ENCODE measurements at regions not wholly inside any gene's neighbourhood (a gene's known extent, or its start where the extent isn't known, plus 50 kb on each side); places are given as distances from the start of the nearest gene placed in this dataset.
"Not testable (repeated sequence)": the region's sequence is repeated elsewhere in the genome, so short reads cannot be mapped to it uniquely, and the experiment has no call there.

DNA sequence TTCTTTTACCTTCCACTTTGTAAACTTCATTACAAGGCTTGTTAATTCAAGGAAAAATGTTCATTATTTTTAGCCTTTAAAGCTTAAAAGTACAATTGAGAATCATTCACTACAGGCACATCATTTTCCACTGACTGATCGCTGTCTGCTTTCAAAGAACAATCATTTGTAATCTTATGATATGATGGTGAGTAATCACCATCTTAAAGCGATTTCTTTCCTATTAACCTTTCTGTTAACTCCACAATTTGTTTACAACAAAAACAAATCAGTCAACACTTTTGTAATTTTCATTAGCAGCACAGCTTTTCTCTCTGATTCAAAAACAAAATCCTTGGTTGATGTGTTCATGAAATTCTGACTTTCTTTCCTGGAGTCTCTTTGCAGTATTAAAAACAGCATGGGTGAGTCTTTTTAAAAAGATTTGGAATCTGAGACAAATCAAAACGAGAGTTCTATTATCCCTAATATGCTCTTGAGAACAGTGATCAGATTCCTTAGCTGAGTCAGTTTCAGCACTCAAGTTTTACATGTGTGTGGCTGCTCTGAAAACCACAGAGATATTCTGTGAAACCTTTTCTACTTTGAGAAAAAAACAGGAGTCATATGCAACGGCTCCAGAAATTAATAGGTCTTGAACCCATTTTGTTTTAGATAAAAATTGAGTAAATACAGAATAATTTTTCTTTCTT is 145.8 kb upstream of the TMPRSS15 start:
- ChIA-PET CTCF (no interaction called here), POLR2A (no interaction called here)
- Mint-ChIP-seq H3K9me3 (peaks cover 0 to 9% (median 2%) of the 10 kb centered on the region in 11 donors), H3K4me1 (no peaks in the 10 kb centered on the region), H3K27me3 (no peaks in the 10 kb centered on the region), H3K27ac (no peak overlapping the region), H3K4me3 (no peak overlapping the region), H3K36me3 (no peaks in the 10 kb centered on the region)
- ATAC-seq = no peak
- Histone ChIP-seq H3K9me3 (ENCODE audit: control insufficient read depth in 2 of 3, low read length in 3 of 3) (no peaks in the 10 kb centered on the region), H3K4me1 (ENCODE audit: control insufficient read depth in 2 of 2, insufficient read depth in 2 of 2, low read length in 2 of 2) (no peaks in the 10 kb centered on the region), H3K36me3 (ENCODE audit: control insufficient read depth in 2 of 3, insufficient read depth in 3 of 3, low read length in 3 of 3) (no peaks in the 10 kb centered on the region), H3K27me3 (ENCODE audit: control insufficient read depth in 2 of 2, insufficient read depth in 2 of 2, low read length in 2 of 2) (no peaks in the 10 kb centered on the region), H3K4me3 (ENCODE audit: low read length) (no peak overlapping the region), H3K27ac (ENCODE audit: low read depth, low read length) (no peak overlapping the region)
- no peak for DNase-seq
- intact Hi-C loops (cut with micrococcal nuclease) = no loop called here

DNA sequence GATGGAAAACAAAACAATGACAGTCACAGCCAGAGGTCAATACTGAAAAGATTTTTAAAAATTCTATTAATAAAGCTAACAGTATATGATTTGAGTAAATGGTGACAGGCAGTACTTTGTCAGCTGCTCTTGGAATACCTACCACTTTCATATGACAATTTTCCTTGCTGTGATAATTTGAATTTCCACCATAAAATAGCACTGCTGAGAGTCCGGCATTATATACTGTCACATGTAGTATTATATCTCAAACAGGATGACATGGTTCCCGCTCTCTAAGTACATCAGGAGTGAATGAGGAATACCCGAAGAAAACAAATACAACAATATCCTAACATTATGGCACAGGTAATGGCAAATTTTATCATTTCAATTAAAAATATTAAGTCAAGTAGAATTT is 146.8 kb upstream of the TMPRSS15 start:
- DNase-seq = no peak
- intact Hi-C loops (cut with micrococcal nuclease) = no loop called here
- Histone ChIP-seq H3K9me3 (ENCODE audit: control insufficient read depth in 2 of 3, low read length in 3 of 3) (no peaks in the 10 kb centered on the region), H3K36me3 (ENCODE audit: control insufficient read depth in 2 of 3, insufficient read depth in 3 of 3, low read length in 3 of 3) (no peaks in the 10 kb centered on the region), H3K27me3 (ENCODE audit: control insufficient read depth in 2 of 2, insufficient read depth in 2 of 2, low read length in 2 of 2) (no peaks in the 10 kb centered on the region), H3K27ac (ENCODE audit: low read depth, low read length) (no peak overlapping the region), H3K4me1 (ENCODE audit: control insufficient read depth in 2 of 2, insufficient read depth in 2 of 2, low read length in 2 of 2) (no peaks in the 10 kb centered on the region), H3K4me3 (ENCODE audit: low read length) (no peak overlapping the region)
- no peak overlapping the region for H3K4me3 Mint-ChIP-seq
- POLR2A ChIA-PET = no interaction called here
- no peak for ATAC-seq
- no peaks in the 10 kb centered on the region for H3K27me3 Mint-ChIP-seq
- CTCF ChIA-PET = no interaction called here
- no peaks in the 10 kb centered on the region for H3K4me1 Mint-ChIP-seq
- H3K9me3 Mint-ChIP-seq = peaks cover 0 to 10% (median 0%) of the 10 kb centered on the region in 11 donors
- no peak overlapping the region for H3K27ac Mint-ChIP-seq
- H3K36me3 Mint-ChIP-seq = no peaks in the 10 kb centered on the region

DNA sequence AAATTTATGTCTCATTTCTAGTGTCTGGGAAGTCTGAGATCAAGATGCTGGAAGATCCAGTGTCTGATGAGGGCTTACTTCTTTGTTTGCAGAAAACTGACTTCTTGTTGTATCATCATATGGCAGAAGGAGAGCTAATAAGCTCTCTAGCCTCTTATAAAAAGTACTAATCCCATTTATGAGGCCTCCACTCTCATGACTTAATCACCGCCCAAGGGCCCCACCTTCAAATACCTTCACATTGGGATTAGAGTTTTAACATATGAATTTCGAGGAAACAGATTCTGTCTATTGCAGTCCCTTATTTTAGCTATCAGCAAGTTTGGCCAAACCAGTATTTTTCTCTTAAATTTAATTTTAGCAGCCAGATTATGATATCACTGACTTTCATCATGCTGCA is 150.2 kb upstream of the TMPRSS15 start:
- no peaks in the 10 kb centered on the region for H3K4me1 ChIP-seq (ENCODE audit: control insufficient read depth in 2 of 2, insufficient read depth in 2 of 2, low read length in 2 of 2)
- H3K36me3 ChIP-seq (ENCODE audit: control insufficient read depth in 2 of 3, insufficient read depth in 3 of 3, low read length in 3 of 3) = no peaks in the 10 kb centered on the region
- CTCF ChIA-PET = no interaction called here
- POLR2A ChIA-PET = no interaction called here
- Mint-ChIP-seq H3K9me3 (peaks cover 0 to 9% (median 3%) of the 10 kb centered on the region in 11 donors), H3K4me1 (peaks cover 0 to 1% (median 0%) of the 10 kb centered on the region in 7 donors), H3K27ac (no peak overlapping the region), H3K27me3 (no peaks in the 10 kb centered on the region), H3K4me3 (no peak overlapping the region), H3K36me3 (no peaks in the 10 kb centered on the region)
- H3K27ac ChIP-seq (ENCODE audit: low read depth, low read length) = no peak overlapping the region
- no peak overlapping the region for H3K4me3 ChIP-seq (ENCODE audit: low read length)
- H3K27me3 ChIP-seq (ENCODE audit: control insufficient read depth in 2 of 2, insufficient read depth in 2 of 2, low read length in 2 of 2) = no peaks in the 10 kb centered on the region
- no peaks in the 10 kb centered on the region for H3K9me3 ChIP-seq (ENCODE audit: control insufficient read depth in 2 of 3, low read length in 3 of 3)
- no peak for DNase-seq
- intact Hi-C loops (cut with micrococcal nuclease) = no loop called here
- no peak for ATAC-seq

DNA sequence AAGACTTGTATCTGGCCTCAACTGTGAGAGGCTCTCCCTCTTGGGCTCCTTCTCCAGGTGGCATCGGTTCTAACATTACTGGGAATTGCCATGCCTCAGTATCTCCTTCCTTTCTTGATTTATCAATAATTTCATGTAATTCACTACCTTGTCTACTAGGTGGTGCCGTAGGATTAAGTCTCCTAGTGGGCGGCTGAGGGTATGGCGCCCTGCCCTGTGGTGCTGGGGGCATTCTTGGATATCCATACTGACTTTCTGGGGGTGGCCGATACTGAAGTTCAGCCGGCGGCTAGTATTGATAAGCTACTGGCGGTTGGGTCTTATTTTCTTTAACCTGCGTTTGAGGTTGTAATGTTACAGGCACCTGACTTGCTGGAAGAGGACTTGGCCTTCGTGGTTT is 164.2 kb upstream of the TMPRSS15 start:
- H3K9me3 Mint-ChIP-seq; H3K4me1 Mint-ChIP-seq; intact Hi-C loops (cut with micrococcal nuclease): not testable (repeated sequence)

DNA sequence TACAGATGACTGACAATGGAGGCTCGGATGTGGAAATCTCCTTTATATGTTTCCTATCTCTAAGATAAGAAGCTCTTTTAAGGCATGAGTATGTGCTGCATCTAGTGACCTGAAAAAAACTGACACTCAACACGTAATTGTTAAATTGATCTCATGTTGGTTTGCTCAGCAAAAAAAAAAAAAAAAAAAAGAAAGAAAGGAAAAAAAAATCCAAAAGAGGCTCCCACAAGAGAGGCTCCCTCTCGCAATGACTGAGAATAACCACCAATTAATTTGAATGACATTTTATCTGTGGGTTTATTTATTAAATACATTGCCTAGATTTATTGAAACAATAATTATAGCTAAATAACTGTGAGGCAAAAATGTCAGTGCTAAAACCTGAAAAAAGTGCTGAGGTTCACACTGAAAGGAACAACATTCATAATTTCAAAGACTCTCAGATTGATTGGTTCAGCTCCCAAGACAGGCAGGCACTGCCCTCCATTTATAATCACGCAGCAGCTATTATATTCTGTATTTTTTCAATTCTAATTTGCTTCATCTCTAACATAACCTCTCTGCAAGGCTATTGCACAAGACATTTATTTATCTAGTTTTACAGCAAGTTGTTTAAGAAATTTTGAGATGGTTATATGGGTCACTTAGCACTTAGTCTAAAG is 184.5 kb upstream of the TMPRSS15 start:
- Histone ChIP-seq H3K4me1 (ENCODE audit: control insufficient read depth in 2 of 2, insufficient read depth in 2 of 2, low read length in 2 of 2) (no peaks in the 10 kb centered on the region), H3K27ac (ENCODE audit: low read depth, low read length) (no peak overlapping the region), H3K27me3 (ENCODE audit: control insufficient read depth in 2 of 2, insufficient read depth in 2 of 2, low read length in 2 of 2) (no peaks in the 10 kb centered on the region), H3K36me3 (ENCODE audit: control insufficient read depth in 2 of 3, insufficient read depth in 3 of 3, low read length in 3 of 3) (no peaks in the 10 kb centered on the region), H3K9me3 (ENCODE audit: control insufficient read depth in 2 of 3, low read length in 3 of 3) (no peaks in the 10 kb centered on the region), H3K4me3 (ENCODE audit: low read length) (no peak overlapping the region)
- no peaks in the 10 kb centered on the region for H3K27me3 Mint-ChIP-seq
- DNase-seq (no peak), ATAC-seq (no peak)
- H3K4me3 Mint-ChIP-seq = no peak overlapping the region
- intact Hi-C loops (cut with micrococcal nuclease) = loop anchor here in 1 of 2 donors (10.0 kb wide), 1 partner anchor 57 kb away; no protein-coding TSS in a partner anchor
- H3K36me3 Mint-ChIP-seq = no peaks in the 10 kb centered on the region
- H3K27ac Mint-ChIP-seq = no peak overlapping the region
- no peaks in the 10 kb centered on the region for H3K4me1 Mint-ChIP-seq
- H3K9me3 Mint-ChIP-seq = peaks cover 0 to 25% (median 4%) of the 10 kb centered on the region in 11 donors
- ChIA-PET CTCF (no interaction called here), POLR2A (no interaction called here)

More for the DNA sequence above, 164.2 kb upstream of the TMPRSS15 start:
- H3K4me3 Mint-ChIP-seq; H3K4me1 ChIP-seq (ENCODE audit: control insufficient read depth in 2 of 2, insufficient read depth in 2 of 2, low read length in 2 of 2); CTCF ChIA-PET; H3K4me3 ChIP-seq (ENCODE audit: low read length); H3K9me3 ChIP-seq (ENCODE audit: control insufficient read depth in 2 of 3, low read length in 3 of 3); DNase-seq; ATAC-seq; H3K27ac Mint-ChIP-seq; H3K27ac ChIP-seq (ENCODE audit: low read depth, low read length); H3K27me3 ChIP-seq (ENCODE audit: control insufficient read depth in 2 of 2, insufficient read depth in 2 of 2, low read length in 2 of 2); H3K36me3 ChIP-seq (ENCODE audit: control insufficient read depth in 2 of 3, insufficient read depth in 3 of 3, low read length in 3 of 3); POLR2A ChIA-PET; H3K36me3 Mint-ChIP-seq; H3K27me3 Mint-ChIP-seq: not testable (repeated sequence)

DNA sequence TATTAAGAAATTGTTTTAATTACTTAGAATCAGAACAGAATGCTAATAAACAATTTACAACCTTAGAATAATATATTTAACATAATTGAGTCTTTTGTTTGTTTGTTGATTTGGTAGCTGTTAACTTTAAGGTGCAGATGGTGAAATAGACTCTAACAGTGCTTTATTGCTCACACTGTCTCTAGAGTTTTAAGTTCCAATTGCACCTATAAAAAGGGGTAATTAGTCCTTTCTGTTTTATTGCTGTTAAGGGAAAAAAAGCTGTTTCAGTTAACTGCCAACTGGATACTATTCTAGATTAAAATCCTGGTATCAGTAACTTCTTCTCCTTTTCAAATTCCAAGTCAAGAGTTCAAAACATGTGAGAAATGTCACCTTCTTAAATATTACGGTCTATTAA is 197.6 kb upstream of the TMPRSS15 start:
- Histone ChIP-seq H3K4me1 (ENCODE audit: control insufficient read depth in 2 of 2, insufficient read depth in 2 of 2, low read length in 2 of 2) (no peaks in the 10 kb centered on the region), H3K27me3 (ENCODE audit: control insufficient read depth in 2 of 2, insufficient read depth in 2 of 2, low read length in 2 of 2) (no peaks in the 10 kb centered on the region), H3K27ac (ENCODE audit: low read depth, low read length) (no peak overlapping the region), H3K9me3 (ENCODE audit: control insufficient read depth in 2 of 3, low read length in 3 of 3) (no peaks in the 10 kb centered on the region), H3K4me3 (ENCODE audit: low read length) (no peak overlapping the region), H3K36me3 (ENCODE audit: control insufficient read depth in 2 of 3, insufficient read depth in 3 of 3, low read length in 3 of 3) (no peaks in the 10 kb centered on the region)
- Mint-ChIP-seq H3K9me3 (peaks cover 0 to 11% (median 4%) of the 10 kb centered on the region in 11 donors), H3K36me3 (no peaks in the 10 kb centered on the region), H3K27me3 (no peaks in the 10 kb centered on the region), H3K4me3 (no peak overlapping the region), H3K27ac (no peak overlapping the region), H3K4me1 (no peaks in the 10 kb centered on the region)
- no peak for DNase-seq
- intact Hi-C loops (cut with micrococcal nuclease) = no loop called here
- ChIA-PET CTCF (no interaction called here), POLR2A (no interaction called here)
- no peak for ATAC-seq

DNA sequence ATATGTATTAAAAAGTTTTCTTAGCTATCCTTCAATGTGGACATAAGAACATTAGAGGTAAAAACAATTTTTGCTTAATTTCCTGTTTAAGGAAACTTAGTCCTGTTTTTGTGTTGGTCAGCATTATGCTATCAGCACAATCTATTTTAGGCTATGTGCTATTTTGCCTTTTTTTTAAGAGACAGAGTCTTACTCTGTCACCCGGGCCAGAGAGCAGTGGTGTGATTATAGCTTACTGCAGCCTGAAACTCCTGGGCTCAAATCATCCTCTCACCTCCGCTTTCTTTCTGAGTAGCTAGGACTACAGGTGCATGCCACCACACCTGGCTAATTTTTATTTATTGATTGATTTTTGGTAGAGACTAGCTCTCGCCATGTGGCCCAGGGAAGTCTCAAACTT is 199.1 kb upstream of the TMPRSS15 start:
- Histone ChIP-seq H3K4me1 (ENCODE audit: control insufficient read depth in 2 of 2, insufficient read depth in 2 of 2, low read length in 2 of 2) (no peaks in the 10 kb centered on the region), H3K36me3 (ENCODE audit: control insufficient read depth in 2 of 3, insufficient read depth in 3 of 3, low read length in 3 of 3) (no peaks in the 10 kb centered on the region), H3K9me3 (ENCODE audit: control insufficient read depth in 2 of 3, low read length in 3 of 3) (no peaks in the 10 kb centered on the region), H3K27ac (ENCODE audit: low read depth, low read length) (no peak overlapping the region), H3K27me3 (ENCODE audit: control insufficient read depth in 2 of 2, insufficient read depth in 2 of 2, low read length in 2 of 2) (no peaks in the 10 kb centered on the region), H3K4me3 (ENCODE audit: low read length) (no peak overlapping the region)
- Mint-ChIP-seq H3K36me3 (no peaks in the 10 kb centered on the region), H3K4me3 (no peak overlapping the region), H3K9me3 (peaks cover 0 to 11% (median 4%) of the 10 kb centered on the region in 11 donors), H3K4me1 (no peaks in the 10 kb centered on the region), H3K27me3 (no peaks in the 10 kb centered on the region), H3K27ac (no peak overlapping the region)
- ChIA-PET POLR2A (no interaction called here), CTCF (no interaction called here)
- intact Hi-C loops (cut with micrococcal nuclease) = no loop called here
- no peak for ATAC-seq
- DNase-seq = no peak
